ENCODE measurements at regions not wholly inside any gene's neighbourhood (a gene's known extent, or its start where the extent isn't known, plus 50 kb on each side); places are given as distances from the start of the nearest gene placed in this dataset.

DNA sequence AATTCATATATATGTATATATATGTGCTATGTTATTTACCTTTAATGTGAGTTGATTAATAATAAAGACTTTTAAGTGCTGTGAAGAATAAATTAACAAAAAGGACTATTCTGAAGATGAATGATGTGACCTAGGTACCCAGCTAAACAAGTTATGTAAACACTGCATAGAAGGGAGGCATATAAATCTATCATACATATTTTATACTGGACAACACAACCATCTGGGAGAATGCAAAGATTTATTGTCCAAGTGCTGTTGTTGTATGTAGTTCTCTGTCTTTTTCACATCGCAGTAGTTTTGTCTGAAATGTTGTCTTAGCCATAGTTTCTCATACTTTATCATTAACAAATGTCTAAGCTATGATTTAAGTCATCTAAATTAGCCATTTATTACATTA is 337.6 kb downstream of the PCDH18 start:
- Histone ChIP-seq H3K4me2 (replicated peaks; ENCODE audit: extremely low read depth, low read length, poor library complexity, severe bottlenecking) (no peak overlapping the region), H3K36me3 (replicated peaks in 1 of 2; ENCODE audit: control insufficient read depth in 1 of 2, insufficient read depth in 2 of 2, low read length in 2 of 2) (no peaks in the 10 kb centered on the region), H3K27me3 (ENCODE audit: control insufficient read depth in 2 of 2, insufficient read depth in 2 of 2, low read length in 2 of 2) (no peaks in the 10 kb centered on the region), H2AFZ (ENCODE audit: insufficient read depth, low read depth, low read length, poor library complexity, severe bottlenecking) (no peak overlapping the region), H3K4me3 (replicated peaks in 1 of 3; ENCODE audit: low read depth in 2 of 3, low read length in 3 of 3) (no peak overlapping the region), H3K9me3 (replicated peaks in 1 of 2; ENCODE audit: control insufficient read depth in 1 of 2, insufficient read depth in 1 of 2, low read length in 2 of 2) (no peaks in the 10 kb centered on the region), H3K9ac (ENCODE audit: insufficient read depth, low read length, poor library complexity, severe bottlenecking) (no peak overlapping the region), H4K20me1 (ENCODE audit: insufficient read depth, low read length) (no peaks in the 10 kb centered on the region), H3K4me1 (ENCODE audit: control insufficient read depth in 1 of 2, insufficient read depth in 2 of 2, low read length in 2 of 2) (no peaks in the 10 kb centered on the region), H3K79me2 (ENCODE audit: insufficient read depth, low read length) (no peaks in the 10 kb centered on the region), H3K27ac (ENCODE audit: low read depth in 1 of 2, low read length in 2 of 2) (no peak overlapping the region)
- peaks cover 0 to 2% (median 1%) of the 10 kb centered on the region in 3 donors for H3K27me3 Mint-ChIP-seq (ENCODE audit: low read depth in 3 of 3)
- TF ChIP-seq, protein P1, sequence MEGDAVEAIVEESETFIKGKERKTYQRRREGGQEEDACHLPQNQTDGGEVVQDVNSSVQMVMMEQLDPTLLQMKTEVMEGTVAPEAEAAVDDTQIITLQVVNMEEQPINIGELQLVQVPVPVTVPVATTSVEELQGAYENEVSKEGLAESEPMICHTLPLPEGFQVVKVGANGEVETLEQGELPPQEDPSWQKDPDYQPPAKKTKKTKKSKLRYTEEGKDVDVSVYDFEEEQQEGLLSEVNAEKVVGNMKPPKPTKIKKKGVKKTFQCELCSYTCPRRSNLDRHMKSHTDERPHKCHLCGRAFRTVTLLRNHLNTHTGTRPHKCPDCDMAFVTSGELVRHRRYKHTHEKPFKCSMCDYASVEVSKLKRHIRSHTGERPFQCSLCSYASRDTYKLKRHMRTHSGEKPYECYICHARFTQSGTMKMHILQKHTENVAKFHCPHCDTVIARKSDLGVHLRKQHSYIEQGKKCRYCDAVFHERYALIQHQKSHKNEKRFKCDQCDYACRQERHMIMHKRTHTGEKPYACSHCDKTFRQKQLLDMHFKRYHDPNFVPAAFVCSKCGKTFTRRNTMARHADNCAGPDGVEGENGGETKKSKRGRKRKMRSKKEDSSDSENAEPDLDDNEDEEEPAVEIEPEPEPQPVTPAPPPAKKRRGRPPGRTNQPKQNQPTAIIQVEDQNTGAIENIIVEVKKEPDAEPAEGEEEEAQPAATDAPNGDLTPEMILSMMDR (IDR thresholded peaks at IDR 0.05): no peak
- intact Hi-C loops (cut with micrococcal nuclease): no loop called here
- no peaks in the 10 kb centered on the region for H3K36me3 Mint-ChIP-seq
- H3K27ac Mint-ChIP-seq: no peak overlapping the region
- no peak overlapping the region for H3K4me3 Mint-ChIP-seq
- no peaks in the 10 kb centered on the region for H3K4me1 Mint-ChIP-seq
- peaks cover 0 to 2% (median 2%) of the 10 kb centered on the region in 7 donors for H3K9me3 Mint-ChIP-seq
- no peak for DNase-seq
- WGBS (ENCODE audit: insufficient coverage): no CpG with 5 or more reads among the region's 1 CpG

DNA sequence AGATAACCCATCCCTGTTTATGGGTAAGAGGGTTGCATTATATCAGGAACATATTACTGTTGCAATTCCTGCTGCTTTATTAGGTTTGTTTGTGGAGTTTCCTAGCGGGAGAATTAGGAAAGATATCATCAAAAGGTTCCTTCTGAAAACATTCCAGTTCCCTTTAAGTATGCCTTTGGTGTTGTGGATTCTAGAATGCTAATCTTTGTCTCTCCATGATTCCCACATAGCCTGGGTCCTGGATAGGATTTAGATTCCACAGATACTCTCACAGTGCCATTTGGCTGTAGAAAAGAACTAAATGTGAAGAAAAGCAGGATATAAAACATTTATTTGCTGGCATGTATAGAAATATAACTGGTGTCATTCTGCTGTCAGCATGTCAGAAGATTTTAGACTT is 338.7 kb downstream of the PCDH18 start:
- DNase-seq: no peak
- Histone ChIP-seq H3K9me3 (replicated peaks in 1 of 2; ENCODE audit: control insufficient read depth in 1 of 2, insufficient read depth in 1 of 2, low read length in 2 of 2) (no peaks in the 10 kb centered on the region), H3K27ac (ENCODE audit: low read depth in 1 of 2, low read length in 2 of 2) (no peak overlapping the region), H4K20me1 (ENCODE audit: insufficient read depth, low read length) (no peaks in the 10 kb centered on the region), H3K27me3 (ENCODE audit: control insufficient read depth in 2 of 2, insufficient read depth in 2 of 2, low read length in 2 of 2) (no peaks in the 10 kb centered on the region), H3K79me2 (ENCODE audit: insufficient read depth, low read length) (no peaks in the 10 kb centered on the region), H3K4me1 (ENCODE audit: control insufficient read depth in 1 of 2, insufficient read depth in 2 of 2, low read length in 2 of 2) (no peaks in the 10 kb centered on the region), H3K9ac (ENCODE audit: insufficient read depth, low read length, poor library complexity, severe bottlenecking) (no peak overlapping the region), H3K4me2 (replicated peaks; ENCODE audit: extremely low read depth, low read length, poor library complexity, severe bottlenecking) (no peak overlapping the region), H3K4me3 (replicated peaks in 1 of 3; ENCODE audit: low read depth in 2 of 3, low read length in 3 of 3) (no peak overlapping the region), H2AFZ (ENCODE audit: insufficient read depth, low read depth, low read length, poor library complexity, severe bottlenecking) (no peak overlapping the region), H3K36me3 (replicated peaks in 1 of 2; ENCODE audit: control insufficient read depth in 1 of 2, insufficient read depth in 2 of 2, low read length in 2 of 2) (no peaks in the 10 kb centered on the region)
- no peak overlapping the region for H3K4me3 Mint-ChIP-seq
- TF ChIP-seq, protein P1 (IDR thresholded peaks at IDR 0.05): no peak
- H3K4me1 Mint-ChIP-seq: no peaks in the 10 kb centered on the region
- no peaks in the 10 kb centered on the region for H3K36me3 Mint-ChIP-seq
- no peak overlapping the region for H3K27ac Mint-ChIP-seq
- peaks cover 0 to 2% (median 1%) of the 10 kb centered on the region in 3 donors for H3K27me3 Mint-ChIP-seq (ENCODE audit: low read depth in 3 of 3)
- intact Hi-C loops (cut with micrococcal nuclease): no loop called here
- no CpG with 5 or more reads among the region's 1 CpG for WGBS (ENCODE audit: insufficient coverage)
- H3K9me3 Mint-ChIP-seq: peaks cover 0 to 2% (median 2%) of the 10 kb centered on the region in 7 donors
